ENCODE measurements at regions not wholly inside any gene's neighbourhood (a gene's known extent, or its start where the extent isn't known, plus 50 kb on each side); places are given as distances from the start of the nearest gene placed in this dataset.

- TF ChIP-seq, protein P1, sequence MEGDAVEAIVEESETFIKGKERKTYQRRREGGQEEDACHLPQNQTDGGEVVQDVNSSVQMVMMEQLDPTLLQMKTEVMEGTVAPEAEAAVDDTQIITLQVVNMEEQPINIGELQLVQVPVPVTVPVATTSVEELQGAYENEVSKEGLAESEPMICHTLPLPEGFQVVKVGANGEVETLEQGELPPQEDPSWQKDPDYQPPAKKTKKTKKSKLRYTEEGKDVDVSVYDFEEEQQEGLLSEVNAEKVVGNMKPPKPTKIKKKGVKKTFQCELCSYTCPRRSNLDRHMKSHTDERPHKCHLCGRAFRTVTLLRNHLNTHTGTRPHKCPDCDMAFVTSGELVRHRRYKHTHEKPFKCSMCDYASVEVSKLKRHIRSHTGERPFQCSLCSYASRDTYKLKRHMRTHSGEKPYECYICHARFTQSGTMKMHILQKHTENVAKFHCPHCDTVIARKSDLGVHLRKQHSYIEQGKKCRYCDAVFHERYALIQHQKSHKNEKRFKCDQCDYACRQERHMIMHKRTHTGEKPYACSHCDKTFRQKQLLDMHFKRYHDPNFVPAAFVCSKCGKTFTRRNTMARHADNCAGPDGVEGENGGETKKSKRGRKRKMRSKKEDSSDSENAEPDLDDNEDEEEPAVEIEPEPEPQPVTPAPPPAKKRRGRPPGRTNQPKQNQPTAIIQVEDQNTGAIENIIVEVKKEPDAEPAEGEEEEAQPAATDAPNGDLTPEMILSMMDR (IDR thresholded peaks at IDR 0.05; ENCODE audit: insufficient read depth, missing control alignments): no peak
- FAIRE-seq (no peak), DNase-seq (ENCODE audit: insufficient read length, low spot score) (no peak)
These were observed 114.3 kb upstream of the DAP start for GRCh38 chr5:10875201-10875768.

DNA sequence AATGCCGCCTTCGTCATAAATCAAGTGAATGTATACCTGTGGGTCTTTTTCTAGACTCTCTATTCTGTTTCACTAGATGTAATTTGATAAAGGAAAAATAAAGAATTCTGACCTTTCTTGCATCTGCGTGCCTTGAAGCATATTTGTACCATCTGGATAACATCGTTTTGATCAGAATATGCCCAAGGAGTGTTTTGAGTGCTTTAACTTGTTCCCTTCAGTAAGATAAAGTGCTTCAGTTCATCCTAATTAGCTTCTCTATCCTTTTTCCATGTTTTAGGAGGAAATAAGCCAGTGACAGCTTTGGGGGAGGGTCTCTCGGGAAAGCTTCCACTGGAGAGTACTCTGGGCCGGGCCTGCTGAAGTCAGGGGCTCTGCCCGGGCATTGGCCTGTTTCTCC is 113.5 kb upstream of the DAP start:
- TF ChIP-seq, protein P1 (IDR thresholded peaks at IDR 0.05; ENCODE audit: insufficient read depth, missing control alignments): no peak
- DNase-seq (ENCODE audit: insufficient read length, low spot score) (no peak), FAIRE-seq (no peak)

DNA sequence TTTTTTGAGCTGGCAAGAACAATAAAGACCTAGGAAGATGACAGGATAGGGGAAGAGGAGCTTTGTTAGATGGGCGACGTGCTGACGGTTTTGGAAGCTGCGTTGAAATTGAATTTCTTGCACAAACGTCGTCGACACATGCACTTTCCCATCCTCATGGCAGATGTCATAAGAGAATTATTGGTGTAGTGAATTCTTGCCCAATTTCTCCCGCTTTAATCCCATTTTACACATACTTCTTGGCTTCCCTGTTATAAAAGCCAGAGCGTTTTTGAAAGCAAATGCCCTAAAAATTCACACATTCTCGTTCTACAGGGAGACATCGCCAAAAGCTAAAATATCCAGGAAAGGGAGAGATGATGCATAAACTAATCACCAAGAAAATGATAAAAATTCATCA is 109.8 kb upstream of the DAP start:
- TF ChIP-seq, protein P1 (IDR thresholded peaks at IDR 0.05; ENCODE audit: insufficient read depth, missing control alignments): no peak
- DNase-seq (ENCODE audit: insufficient read length, low spot score) (no peak), FAIRE-seq (no peak)

DNA sequence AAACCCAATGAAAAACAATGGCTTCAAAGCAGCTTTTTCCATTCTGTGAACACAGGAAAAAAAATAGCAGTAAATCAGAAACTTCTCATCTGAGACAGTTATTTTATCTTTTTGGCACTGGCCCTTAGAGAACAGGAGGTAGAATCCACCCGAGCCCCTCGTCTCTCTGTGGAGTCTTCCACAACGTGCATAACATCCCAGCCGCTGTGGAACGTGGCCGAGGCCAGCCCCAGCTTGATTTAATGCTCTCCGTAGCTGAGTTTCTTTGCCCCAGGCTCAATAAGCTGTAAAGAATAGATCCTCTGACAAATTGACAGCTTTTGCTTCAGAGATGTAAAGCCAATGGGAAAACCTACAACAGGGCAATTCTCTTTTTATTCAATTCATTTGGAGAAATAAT is 107.9 kb upstream of the DAP start:
- TF ChIP-seq, protein P1 (IDR thresholded peaks at IDR 0.05; ENCODE audit: insufficient read depth, missing control alignments): no peak
- DNase-seq (ENCODE audit: insufficient read length, low spot score): no peak
- no peak for FAIRE-seq

DNA sequence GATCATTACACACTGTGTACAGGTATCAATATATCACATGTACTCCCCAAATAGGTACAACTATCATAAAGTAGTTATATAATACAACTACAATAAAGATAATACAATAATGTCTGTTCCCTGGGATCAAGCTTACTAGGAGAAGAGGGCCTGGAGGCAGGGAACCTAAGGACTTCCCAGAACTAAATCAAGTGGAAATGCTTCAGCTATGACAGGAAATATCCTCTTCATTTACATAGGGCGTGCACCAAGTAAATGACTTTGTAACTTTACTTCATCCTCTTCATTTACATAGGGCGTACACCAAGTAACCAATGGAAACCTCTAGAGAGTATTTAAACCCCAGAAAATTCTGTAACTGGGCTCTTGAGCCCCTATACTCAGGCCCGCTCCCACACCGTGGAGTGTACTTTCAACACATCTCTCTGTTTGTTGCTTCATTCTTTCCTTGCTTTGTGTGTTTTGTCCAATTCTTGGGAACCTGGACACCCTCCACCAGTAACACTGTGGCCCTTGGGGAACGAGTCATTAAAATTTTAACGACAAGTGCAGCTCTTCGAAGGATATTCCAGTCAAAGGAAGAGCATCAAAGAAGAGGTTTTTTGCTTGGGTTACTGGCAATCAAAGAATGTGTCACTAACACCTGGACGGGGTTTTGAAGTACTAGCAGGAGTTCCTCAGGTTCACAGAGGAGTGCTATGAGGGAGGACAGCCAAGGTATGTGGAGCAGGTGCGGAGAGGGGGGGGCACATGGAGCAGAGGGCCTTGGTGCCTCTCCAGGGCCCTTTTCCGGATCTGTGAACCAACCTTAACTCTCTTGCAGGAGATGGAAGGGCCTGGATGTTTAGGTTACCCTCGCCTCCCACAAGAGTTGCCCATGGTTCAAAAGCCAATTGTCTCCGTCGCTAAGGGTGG is 106.6 kb upstream of the DAP start:
- TF ChIP-seq, protein P1 (IDR thresholded peaks at IDR 0.05; ENCODE audit: insufficient read depth, missing control alignments): no peak
- DNase-seq (ENCODE audit: insufficient read length, low spot score) (no peak), FAIRE-seq (no peak)

GRCh38 chr5:10866913-10867312 is 105.9 kb upstream of the DAP start:
- TF ChIP-seq, protein P1 (IDR thresholded peaks at IDR 0.05; ENCODE audit: insufficient read depth, missing control alignments): peak; percentile 32
- FAIRE-seq (no peak), DNase-seq (ENCODE audit: insufficient read length, low spot score) (no peak)
